Endodermal cell (in vitro differentiated cells): ENCODE measurements at regions not wholly inside any gene's neighbourhood (a gene's known extent, or its start where the extent isn't known, plus 50 kb on each side); places are given as distances from the start of the nearest gene placed in this dataset.

ENCODE experiments used
- DNase-seq: peaks from one replicate; pipeline ENCODE4 v3.0.0-alpha.2; 2017
- H3K27ac ChIP-seq: 2 replicates; pipeline ENCODE4 v1.5.1; 2013; ENCODE audit warnings: mild to moderate bottlenecking, low read depth, low read length, moderate library complexity
- H3K27me3 ChIP-seq: 2 replicates; pipeline ENCODE4 v1.6.1; 2013; ENCODE audit warnings: mild to moderate bottlenecking, low read length, moderate library complexity; ENCODE audit not compliant: insufficient read depth, control insufficient read depth, poor library complexity, severe bottlenecking
- H3K36me3 ChIP-seq: 2 replicates; pipeline ENCODE4 v1.7.0; 2013; ENCODE audit warnings: mild to moderate bottlenecking, low read length, moderate library complexity; ENCODE audit not compliant: control insufficient read depth, insufficient read depth
- H3K4me1 ChIP-seq: one replicate; pipeline ENCODE4 v1.7.0; 2013; ENCODE audit warnings: low read length; ENCODE audit not compliant: control insufficient read depth, insufficient read depth
- H3K4me3 ChIP-seq: 2 replicates; pipeline ENCODE4 v1.5.1; 2013; ENCODE audit warnings: mild to moderate bottlenecking, low read length, moderate library complexity
- H3K9ac ChIP-seq: 2 replicates; pipeline ENCODE4 v1.6.1; 2013; ENCODE audit warnings: mild to moderate bottlenecking, low read length, moderate library complexity; ENCODE audit not compliant: poor library complexity, severe bottlenecking; ENCODE audit errors: extremely low read depth
- H3K9me3 ChIP-seq: 2 replicates; pipeline ENCODE4 v1.6.1; 2013; ENCODE audit warnings: mild to moderate bottlenecking, low read length, moderate library complexity; ENCODE audit not compliant: control insufficient read depth
- H3K27ac Mint-ChIP-seq: 2 replicates; pipeline ENCODE4 v1.8.0; 2020; ENCODE audit warnings: mixed read lengths
- H3K27me3 Mint-ChIP-seq: 2 replicates; pipeline ENCODE4 v1.8.0; 2021; ENCODE audit warnings: mild to moderate bottlenecking, mixed read lengths; ENCODE audit not compliant: insufficient read depth
- H3K36me3 Mint-ChIP-seq: 2 replicates; pipeline ENCODE4 v1.8.0; 2020; ENCODE audit warnings: low read depth, mixed read lengths
- H3K4me1 Mint-ChIP-seq: 2 replicates; pipeline ENCODE4 v1.8.0; 2020; ENCODE audit warnings: mixed read lengths
- H3K4me3 Mint-ChIP-seq: 2 replicates; pipeline ENCODE4 v1.8.0; 2020; ENCODE audit warnings: mild to moderate bottlenecking, moderate library complexity, mixed read lengths
- H3K9me3 Mint-ChIP-seq: 2 replicates; pipeline ENCODE4 v1.8.0; 2020; ENCODE audit warnings: mild to moderate bottlenecking, mixed read lengths
- WGBS, 2 experiments: methylation state at CpG; one replicate each; pipeline versions ENCODE4 v1.1.5 to v1.1.7; 2013; ENCODE audit warnings: missing lambda C conversion rate in 2 of 2, mixed read lengths in 1 of 2; ENCODE audit not compliant: insufficient coverage in 1 of 2, insufficient read length in 1 of 2; 5-methylcytosine and 5-hydroxymethylcytosine counted together
- TF ChIP-seq, protein P1 (sequence below): fragments of 200-600 bp; sonication (generic); conservative IDR thresholded peaks from 2 replicates; pipeline ENCODE4 v1.5.0; 2021; ENCODE audit warnings: antibody characterized with exemption, mild to moderate bottlenecking

DNA sequence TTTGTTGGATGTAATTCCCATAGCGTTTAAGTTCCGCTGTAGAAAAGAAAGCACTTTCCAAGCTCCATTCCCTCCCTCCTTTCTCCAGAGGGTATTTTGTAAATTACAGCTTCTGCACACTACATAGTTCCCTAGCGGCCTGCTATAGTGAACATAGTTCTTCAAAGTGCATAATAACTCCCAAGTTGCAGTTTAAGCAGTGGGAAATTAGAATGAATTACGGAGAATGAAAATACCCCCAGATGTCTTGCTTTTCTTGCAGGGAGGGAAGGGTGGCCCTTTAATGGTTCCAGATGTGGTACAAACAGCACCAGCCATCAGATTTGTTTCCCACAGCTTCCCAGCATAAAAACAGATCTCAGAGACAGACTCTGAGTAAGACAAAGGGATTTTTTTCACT lies 893.9 kb downstream of the SUCLG1 start:
- no peaks in the 10 kb centered on the region for H3K9me3 ChIP-seq
- H3K27me3 ChIP-seq = no peaks in the 10 kb centered on the region
- no peak for DNase-seq
- WGBS, 2 experiments = 70 to 88% methylated on average over 2 to 4 of the region's 4 CpGs
- H3K4me3 Mint-ChIP-seq = no peak overlapping the region
- no peak overlapping the region for H3K27ac ChIP-seq
- H3K36me3 ChIP-seq = no peaks in the 10 kb centered on the region
- H3K27ac Mint-ChIP-seq = no peak overlapping the region
- no peaks in the 10 kb centered on the region for H3K27me3 Mint-ChIP-seq
- H3K4me1 Mint-ChIP-seq = no peaks in the 10 kb centered on the region
- TF ChIP-seq, protein P1, sequence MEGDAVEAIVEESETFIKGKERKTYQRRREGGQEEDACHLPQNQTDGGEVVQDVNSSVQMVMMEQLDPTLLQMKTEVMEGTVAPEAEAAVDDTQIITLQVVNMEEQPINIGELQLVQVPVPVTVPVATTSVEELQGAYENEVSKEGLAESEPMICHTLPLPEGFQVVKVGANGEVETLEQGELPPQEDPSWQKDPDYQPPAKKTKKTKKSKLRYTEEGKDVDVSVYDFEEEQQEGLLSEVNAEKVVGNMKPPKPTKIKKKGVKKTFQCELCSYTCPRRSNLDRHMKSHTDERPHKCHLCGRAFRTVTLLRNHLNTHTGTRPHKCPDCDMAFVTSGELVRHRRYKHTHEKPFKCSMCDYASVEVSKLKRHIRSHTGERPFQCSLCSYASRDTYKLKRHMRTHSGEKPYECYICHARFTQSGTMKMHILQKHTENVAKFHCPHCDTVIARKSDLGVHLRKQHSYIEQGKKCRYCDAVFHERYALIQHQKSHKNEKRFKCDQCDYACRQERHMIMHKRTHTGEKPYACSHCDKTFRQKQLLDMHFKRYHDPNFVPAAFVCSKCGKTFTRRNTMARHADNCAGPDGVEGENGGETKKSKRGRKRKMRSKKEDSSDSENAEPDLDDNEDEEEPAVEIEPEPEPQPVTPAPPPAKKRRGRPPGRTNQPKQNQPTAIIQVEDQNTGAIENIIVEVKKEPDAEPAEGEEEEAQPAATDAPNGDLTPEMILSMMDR = no peak
- H3K9me3 Mint-ChIP-seq = no peaks in the 10 kb centered on the region
- no peaks in the 10 kb centered on the region for H3K36me3 Mint-ChIP-seq
- no peak overlapping the region for H3K9ac ChIP-seq
- no peaks in the 10 kb centered on the region for H3K4me1 ChIP-seq
- no peak overlapping the region for H3K4me3 ChIP-seq

DNA sequence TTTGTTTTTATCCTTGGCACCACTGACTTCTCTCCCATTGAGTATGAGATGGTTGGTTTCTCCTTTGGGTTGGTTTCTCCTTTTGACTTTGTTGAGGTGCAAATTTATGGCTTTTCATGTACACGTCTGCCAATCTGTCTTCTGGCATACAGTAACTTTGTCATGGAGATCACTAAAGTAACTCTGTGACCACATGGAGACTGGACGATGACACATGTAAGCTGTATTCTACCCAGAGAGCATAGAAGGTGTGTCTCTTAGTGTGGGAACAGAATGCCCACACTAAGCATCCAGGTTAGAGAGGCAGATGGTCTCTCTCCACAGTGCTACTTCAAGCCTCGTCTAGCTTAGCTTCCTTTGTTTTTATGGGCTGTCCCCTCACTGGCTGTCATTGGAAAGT lies 897.5 kb downstream of the SUCLG1 start:
- WGBS, 2 experiments = 85 to 87% methylated on average over 2 to 3 of the region's 3 CpGs
- H3K9me3 ChIP-seq = no peaks in the 10 kb centered on the region
- H3K27me3 ChIP-seq = no peaks in the 10 kb centered on the region
- no peaks in the 10 kb centered on the region for H3K36me3 ChIP-seq
- peaks cover 3% of the 10 kb centered on the region for H3K4me1 Mint-ChIP-seq
- TF ChIP-seq, protein P1 = no peak
- no peaks in the 10 kb centered on the region for H3K4me1 ChIP-seq
- H3K4me3 Mint-ChIP-seq = no peak overlapping the region
- no peaks in the 10 kb centered on the region for H3K36me3 Mint-ChIP-seq
- no peaks in the 10 kb centered on the region for H3K9me3 Mint-ChIP-seq
- DNase-seq = no peak
- no peak overlapping the region for H3K4me3 ChIP-seq
- H3K27ac Mint-ChIP-seq = no peak overlapping the region
- H3K27me3 Mint-ChIP-seq = no peaks in the 10 kb centered on the region
- H3K27ac ChIP-seq = no peak overlapping the region
- H3K9ac ChIP-seq = no peak overlapping the region

- H3K36me3 ChIP-seq = no peaks in the 10 kb centered on the region
- no peak overlapping the region for H3K4me3 ChIP-seq
- H3K27me3 Mint-ChIP-seq = no peaks in the 10 kb centered on the region
- no peaks in the 10 kb centered on the region for H3K9me3 Mint-ChIP-seq
- H3K36me3 Mint-ChIP-seq = no peaks in the 10 kb centered on the region
- no peaks in the 10 kb centered on the region for H3K4me1 Mint-ChIP-seq
- H3K27me3 ChIP-seq = no peaks in the 10 kb centered on the region
- no peaks in the 10 kb centered on the region for H3K9me3 ChIP-seq
- DNase-seq = no peak
- no peak overlapping the region for H3K27ac Mint-ChIP-seq
- H3K4me1 ChIP-seq = peaks cover 3% of the 10 kb centered on the region
- no peak overlapping the region for H3K9ac ChIP-seq
- TF ChIP-seq, protein P1 = no peak
- H3K4me3 Mint-ChIP-seq = no peak overlapping the region
- 48 to 50% methylated on average over 2 of the region's 2 CpGs for WGBS, 2 experiments
- H3K27ac ChIP-seq = no peak overlapping the region
These were observed 922.5 kb downstream of the SUCLG1 start for GRCh38 chr2:83536556-83536955.
